NCI-H524 (cell line): ENCODE measurements at regions not wholly inside any gene's neighbourhood (a gene's known extent, or its start where the extent isn't known, plus 50 kb on each side); places are given as distances from the start of the nearest gene placed in this dataset.

ENCODE experiments used
- DNase-seq, 2 experiments: peaks; one replicate each; lab custom pipeline; 2025; lab: John Stamatoyannopoulos, UW

GRCh38 chr19:31092274-31092673, 257.0 kb downstream of the TSHZ3 start:
- no peak for DNase-seq

DNA sequence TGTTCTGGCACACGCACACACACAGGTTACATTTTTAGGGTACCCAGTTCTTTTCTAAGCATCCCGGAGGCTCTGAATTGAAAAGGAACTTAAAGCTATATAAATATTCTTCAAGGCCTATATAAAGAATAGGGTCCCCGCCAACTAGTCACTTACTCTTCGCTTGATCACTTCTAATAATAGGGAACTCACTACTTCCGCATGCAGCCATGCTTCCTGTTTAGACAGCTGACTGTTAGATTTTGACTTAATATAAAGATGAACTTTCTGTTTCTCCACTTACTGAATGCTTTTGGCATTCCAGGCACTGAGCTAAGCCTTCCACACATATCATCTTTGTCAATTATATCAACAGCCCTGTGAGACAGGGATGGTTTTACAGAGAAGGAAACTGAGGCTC, 259.6 kb downstream of the TSHZ3 start:
- DNase-seq, result no peak

GRCh38 chr19:31085125-31085524, 264.1 kb downstream of the TSHZ3 start:
- DNase-seq, result no peak

- DNase-seq, result no peak
Measured at GRCh38 chr19:31083105-31083504, 266.1 kb downstream of the TSHZ3 start.

- no peak for DNase-seq
Measured at GRCh38 chr19:31075146-31075655, 274.0 kb downstream of the TSHZ3 start.

- no peak for DNase-seq
Measured at GRCh38 chr19:31074199-31075125, 274.8 kb downstream of the TSHZ3 start.

DNA sequence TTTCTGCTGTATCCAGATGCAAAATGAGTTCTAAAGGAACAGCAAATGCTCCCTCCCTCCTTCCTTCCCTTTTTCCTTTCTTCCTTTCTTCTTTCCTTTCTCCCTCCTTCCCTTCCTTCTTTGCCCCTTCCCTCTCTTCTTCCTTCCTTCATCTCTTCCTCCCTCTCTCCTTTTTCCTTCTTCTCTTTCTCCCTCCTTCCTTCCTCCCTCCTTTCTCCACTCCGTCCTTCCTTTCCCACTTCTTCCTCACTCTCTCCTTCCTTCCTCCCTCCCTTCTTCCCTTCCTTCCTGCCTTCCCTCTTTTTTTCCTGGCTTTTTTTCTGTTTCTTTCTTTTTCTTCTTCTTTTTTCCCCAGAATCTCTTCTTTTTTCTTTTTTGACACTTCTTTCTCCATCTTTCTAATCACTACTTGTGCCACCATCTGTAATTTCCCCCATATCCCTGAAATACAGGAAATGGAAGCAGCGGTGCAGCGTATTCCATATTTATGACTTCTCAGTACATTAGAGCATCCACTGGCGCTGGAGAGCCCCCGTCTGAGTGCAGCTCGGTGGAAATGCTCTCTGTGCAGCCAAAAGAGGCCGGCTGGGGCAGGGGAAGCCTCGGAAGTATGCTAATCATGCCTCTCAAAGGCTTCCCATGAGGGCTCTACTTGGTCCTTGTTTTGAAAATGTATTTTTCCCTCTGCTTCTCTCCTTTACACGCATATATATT, 275.6 kb downstream of the TSHZ3 start:
- no peak for DNase-seq

DNA sequence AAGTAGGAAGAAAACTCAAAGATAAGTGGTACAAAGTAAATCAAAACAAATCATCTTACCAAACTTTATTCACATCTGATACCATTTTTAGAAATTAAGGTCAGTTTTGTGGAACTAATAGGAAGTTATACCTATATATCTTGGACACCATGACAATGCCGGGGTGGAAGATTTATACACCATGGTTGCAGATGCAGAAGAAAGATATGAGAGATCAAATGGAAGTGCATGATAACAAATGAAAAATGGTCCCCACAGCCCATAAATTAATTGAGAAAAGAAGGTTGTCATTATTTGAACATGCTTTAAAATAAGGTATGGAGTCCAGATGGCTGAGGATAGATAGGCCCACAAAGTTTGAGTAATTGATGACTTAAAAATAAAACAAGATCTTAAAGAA, 276.8 kb downstream of the TSHZ3 start:
- DNase-seq, result no peak

GRCh38 chr19:31071136-31071855, 277.9 kb downstream of the TSHZ3 start:
- DNase-seq, result no peak

- DNase-seq, result no peak
Measured at GRCh38 chr19:31070146-31071065, 278.8 kb downstream of the TSHZ3 start.

DNA sequence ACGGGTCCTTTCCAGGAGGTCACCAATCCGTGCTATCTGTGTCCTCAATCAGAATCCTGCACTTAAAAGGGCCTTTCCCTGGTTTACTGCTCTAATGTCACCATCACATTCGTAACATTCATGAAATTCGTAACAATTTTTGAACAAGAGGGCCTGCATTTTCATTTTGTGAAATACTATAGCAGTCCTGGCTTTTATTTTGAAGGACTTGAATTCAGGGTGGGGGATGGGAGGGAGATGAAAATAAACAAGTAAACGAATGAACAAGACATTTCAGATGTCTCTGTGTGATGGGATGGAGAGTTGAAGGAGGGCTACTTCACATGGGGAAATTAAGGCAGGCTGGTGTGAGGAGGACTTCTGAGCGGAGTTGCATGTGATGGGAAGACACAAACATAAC, 281.0 kb downstream of the TSHZ3 start:
- DNase-seq, result no peak

GRCh38 chr19:31066385-31066784, 282.9 kb downstream of the TSHZ3 start:
- DNase-seq, result no peak

GRCh38 chr19:31064491-31064890, 284.7 kb downstream of the TSHZ3 start:
- DNase-seq, result no peak

GRCh38 chr19:31058676-31059340, 290.4 kb downstream of the TSHZ3 start:
- DNase-seq, result no peak

DNA sequence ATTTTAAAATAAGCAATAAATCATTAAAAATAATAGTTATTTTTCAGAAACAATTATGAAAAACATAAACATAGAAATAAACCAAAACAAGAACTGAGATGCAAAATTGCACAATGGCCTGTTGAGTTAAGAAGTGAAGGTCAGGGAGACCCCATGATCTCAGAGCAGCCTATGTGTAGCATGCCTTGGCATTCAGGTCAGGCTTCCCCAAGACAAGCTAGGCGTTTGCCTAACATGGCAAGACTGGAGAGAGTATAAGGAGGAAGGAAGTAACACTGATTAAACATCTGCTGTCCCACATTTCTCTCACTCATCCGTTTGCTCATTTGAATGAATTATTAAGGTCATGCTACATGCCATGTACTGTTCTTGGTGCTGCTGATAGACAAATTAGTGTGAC, 291.8 kb downstream of the TSHZ3 start:
- no peak for DNase-seq

GRCh38 chr19:31055454-31055853, 293.8 kb downstream of the TSHZ3 start:
- no peak for DNase-seq

DNA sequence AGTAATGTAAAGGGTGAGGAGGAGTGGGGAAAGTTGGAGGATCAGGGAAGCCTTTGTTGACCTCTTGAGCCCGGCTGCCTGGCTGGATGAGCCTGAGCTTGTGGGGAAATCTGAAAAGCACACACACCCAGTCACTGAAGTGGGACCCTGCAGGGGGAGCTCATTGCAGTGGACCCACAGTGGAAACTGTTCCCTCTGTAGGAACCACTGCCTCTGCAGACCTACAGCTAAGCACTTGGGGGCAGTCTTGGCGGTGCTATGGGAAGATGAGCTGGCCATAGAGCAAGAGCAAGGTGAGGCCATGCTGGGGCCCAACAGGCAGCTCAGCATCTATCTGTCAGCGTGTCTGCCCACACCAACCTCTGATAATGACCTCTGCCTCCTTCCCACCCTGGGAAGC, 294.8 kb downstream of the TSHZ3 start:
- DNase-seq, result no peak

GRCh38 chr19:31049431-31049830, 299.8 kb downstream of the TSHZ3 start:
- no peak for DNase-seq

DNA sequence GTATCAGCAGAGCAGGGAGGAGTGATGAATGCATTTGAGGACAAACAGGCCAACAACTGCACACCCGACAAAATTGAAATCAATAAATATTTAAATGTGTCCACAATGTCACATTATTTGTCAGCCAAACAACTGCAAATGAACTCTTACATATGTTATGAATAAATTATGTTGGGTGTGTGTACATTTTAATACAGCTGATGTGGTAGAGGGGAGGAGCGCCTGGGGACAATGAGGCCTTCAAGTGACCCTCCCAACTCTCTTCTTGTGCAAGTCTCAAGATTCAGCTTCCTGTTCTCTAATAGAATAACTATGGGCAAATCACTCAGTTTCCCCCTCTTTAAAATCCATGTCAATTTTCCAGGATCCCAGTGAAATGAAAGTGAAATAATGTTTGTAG, 303.2 kb downstream of the TSHZ3 start:
- DNase-seq, result no peak

DNA sequence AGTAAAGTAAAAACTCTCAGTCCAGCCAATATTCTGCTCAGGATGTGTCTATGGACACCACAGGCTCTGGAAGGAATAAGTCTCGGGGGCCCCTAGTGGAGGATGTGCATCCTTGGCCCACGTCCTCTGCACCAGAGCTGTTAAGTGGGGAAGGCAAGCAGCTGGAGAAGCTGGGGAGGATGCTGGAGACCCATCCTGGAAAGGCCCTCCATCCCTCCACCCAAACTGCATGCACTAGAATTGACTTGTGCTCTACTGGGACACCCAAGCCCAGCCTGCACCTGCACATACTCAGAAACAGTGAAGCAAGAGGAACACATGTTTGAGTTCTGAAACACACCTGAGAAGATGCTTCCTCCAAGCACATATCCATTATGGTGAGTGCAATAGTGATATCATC, 307.8 kb downstream of the TSHZ3 start:
- no peak for DNase-seq

DNA sequence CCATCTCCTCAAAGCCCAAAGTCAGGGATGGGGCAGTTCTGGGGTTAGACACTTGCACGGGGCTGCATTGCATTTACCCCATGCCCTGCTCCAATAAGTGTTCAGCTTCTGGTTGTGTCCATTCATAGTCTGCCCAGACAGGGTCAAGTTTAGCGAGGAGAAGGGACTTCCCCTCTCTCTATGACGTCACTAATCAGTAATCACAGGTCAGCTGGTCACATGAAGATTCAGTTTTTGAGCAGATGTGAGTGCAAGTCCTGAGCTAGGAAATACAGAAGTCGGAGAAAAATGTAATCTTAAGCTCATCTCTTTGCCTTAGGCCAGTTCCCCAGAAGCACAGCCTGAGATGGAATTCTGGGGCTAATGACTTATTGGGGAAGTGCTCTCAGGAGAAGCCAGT, 310.1 kb downstream of the TSHZ3 start:
- DNase-seq, result no peak
